ENCODE measurements at regions not wholly inside any gene's neighbourhood (a gene's known extent, or its start where the extent isn't known, plus 50 kb on each side); places are given as distances from the start of the nearest gene placed in this dataset.

- intact Hi-C loops (cut with DNase I, micrococcal nuclease) = no loop called here
- no peak for DNase-seq
- Histone ChIP-seq H3K9me3 (no peaks in the 10 kb centered on the region), H3K36me3 (ENCODE audit: low read depth) (no peaks in the 10 kb centered on the region), H3K4me3 (no peak overlapping the region), H3K4me1 (ENCODE audit: low read depth) (no peaks in the 10 kb centered on the region)
- ATAC-seq = no peak
- TF ChIP-seq CTCF (IDR thresholded peaks at IDR 0.05) = no peak
Observed at GRCh38 chr12:22850185-22850584, 225.2 kb downstream of the ETNK1 start.

GRCh38 chr12:22851532-22851931 is 226.6 kb downstream of the ETNK1 start:
- Histone ChIP-seq H3K4me1 (ENCODE audit: low read depth) (no peaks in the 10 kb centered on the region), H3K4me3 (no peak overlapping the region), H3K9me3 (no peaks in the 10 kb centered on the region), H3K36me3 (ENCODE audit: low read depth) (no peaks in the 10 kb centered on the region)
- DNase-seq (no peak), ATAC-seq (no peak)
- TF ChIP-seq CTCF (IDR thresholded peaks at IDR 0.05) = no peak
- intact Hi-C loops (cut with DNase I, micrococcal nuclease) = no loop called here

GRCh38 chr12:22855456-22855855 is 230.5 kb downstream of the ETNK1 start:
- TF ChIP-seq CTCF (IDR thresholded peaks at IDR 0.05) = no peak
- DNase-seq = no peak
- intact Hi-C loops (cut with DNase I, micrococcal nuclease) = no loop called here
- H3K36me3 ChIP-seq (ENCODE audit: low read depth) = no peaks in the 10 kb centered on the region
- ATAC-seq = no peak
- H3K4me3 ChIP-seq = no peak overlapping the region
- no peaks in the 10 kb centered on the region for H3K4me1 ChIP-seq (ENCODE audit: low read depth)
- no peaks in the 10 kb centered on the region for H3K9me3 ChIP-seq

GRCh38 chr12:22856178-22856577 is 231.2 kb downstream of the ETNK1 start:
- Histone ChIP-seq H3K4me3 (no peak overlapping the region), H3K9me3 (no peaks in the 10 kb centered on the region), H3K36me3 (ENCODE audit: low read depth) (no peaks in the 10 kb centered on the region), H3K4me1 (ENCODE audit: low read depth) (no peaks in the 10 kb centered on the region)
- intact Hi-C loops (cut with DNase I, micrococcal nuclease) = no loop called here
- no peak for TF ChIP-seq CTCF (IDR thresholded peaks at IDR 0.05)
- DNase-seq (no peak), ATAC-seq (no peak)

GRCh38 chr12:22858849-22859570 is 234.0 kb downstream of the ETNK1 start:
- intact Hi-C loops (cut with DNase I, micrococcal nuclease) = no loop called here
- no peaks in the 10 kb centered on the region for H3K36me3 ChIP-seq (ENCODE audit: low read depth)
- no peaks in the 10 kb centered on the region for H3K9me3 ChIP-seq
- TF ChIP-seq CTCF (IDR thresholded peaks at IDR 0.05) = no peak
- no peaks in the 10 kb centered on the region for H3K4me1 ChIP-seq (ENCODE audit: low read depth)
- no peak for ATAC-seq
- DNase-seq = no peak
- no peak overlapping the region for H3K4me3 ChIP-seq

GRCh38 chr12:22860926-22861325 is 236.0 kb downstream of the ETNK1 start:
- ATAC-seq = no peak
- Histone ChIP-seq H3K9me3 (no peaks in the 10 kb centered on the region), H3K4me1 (ENCODE audit: low read depth) (no peaks in the 10 kb centered on the region), H3K4me3 (no peak overlapping the region), H3K36me3 (ENCODE audit: low read depth) (no peaks in the 10 kb centered on the region)
- intact Hi-C loops (cut with DNase I, micrococcal nuclease) = no loop called here
- DNase-seq = no peak
- TF ChIP-seq CTCF (IDR thresholded peaks at IDR 0.05) = no peak
